ENCODE measurements at regions not wholly inside any gene's neighbourhood (a gene's known extent, or its start where the extent isn't known, plus 50 kb on each side); places are given as distances from the start of the nearest gene placed in this dataset.

- no peak for TF ChIP-seq CTCF (IDR thresholded peaks at IDR 0.05)
- TF ChIP-seq FOXP1 (CRISPR knock-in tag; IDR thresholded peaks at IDR 0.05; ENCODE audit: borderline replicate concordance) = no peak
Measured at GRCh38 chr1:56441601-56442000, 137.8 kb downstream of the PLPP3 start (continued).

- no peak for TF ChIP-seq FOXP1 (CRISPR knock-in tag; IDR thresholded peaks at IDR 0.05; ENCODE audit: borderline replicate concordance)
- no peak for TF ChIP-seq ZNF671 (CRISPR knock-in tag; IDR thresholded peaks at IDR 0.05)
- TF ChIP-seq ZNF138 (CRISPR knock-in tag; conservative IDR thresholded peaks at IDR 0.05) = no peak
- TF ChIP-seq USF1 (CRISPR knock-in tag; IDR thresholded peaks at IDR 0.05) = no peak
- no peak for TF ChIP-seq STAT6 (CRISPR knock-in tag; conservative IDR thresholded peaks at IDR 0.05; ENCODE audit: low read depth)
- no peak for TF ChIP-seq NFE2L1 (CRISPR knock-in tag; IDR thresholded peaks at IDR 0.05)
- TF ChIP-seq E2F4 (CRISPR knock-in tag; IDR thresholded peaks at IDR 0.05; ENCODE audit: borderline replicate concordance, low read depth) = no peak
- no peak for TF ChIP-seq ZNF396 (CRISPR knock-in tag; IDR thresholded peaks at IDR 0.05; ENCODE audit: borderline replicate concordance)
- no peak for TF ChIP-seq E2F5 (CRISPR knock-in tag; IDR thresholded peaks at IDR 0.05)
- ATAC-seq = no peak
- DNase-seq (ENCODE audit: low spot score) = no peak
- H3K27me3 Mint-ChIP-seq (ENCODE audit: low read depth) = peaks cover 26% of the 10 kb centered on the region
- no peaks in the 10 kb centered on the region for H3K36me3 Mint-ChIP-seq
- ChIA-PET CTCF (interaction anchor here (0.6 kb wide), 1 partner anchor 13 kb away, joined by 3 read pairs; no protein-coding TSS in a partner anchor), POLR2A (no interaction called here)
- no peak overlapping the region for H3K4me3 Mint-ChIP-seq
- H3K9me3 Mint-ChIP-seq = no peaks in the 10 kb centered on the region
- H3K4me1 Mint-ChIP-seq = peaks cover 57% of the 10 kb centered on the region
- no peak overlapping the region; the same call in 1 of the 2 replicates for H3K27ac Mint-ChIP-seq
Measured at GRCh38 chr1:56439610-56440264, 139.6 kb downstream of the PLPP3 start.

GRCh38 chr1:56438901-56439551 is 140.3 kb downstream of the PLPP3 start:
- H3K4me1 Mint-ChIP-seq = peaks cover 64% of the 10 kb centered on the region
- ATAC-seq (no peak), DNase-seq (ENCODE audit: low spot score) (no peak)
- ChIA-PET CTCF (interaction anchor here (0.6 kb wide), 1 partner anchor 14 kb away, joined by 3 read pairs; no protein-coding TSS in a partner anchor), POLR2A (no interaction called here)
- peaks cover 33% of the 10 kb centered on the region for H3K27me3 Mint-ChIP-seq (ENCODE audit: low read depth)
- no peak overlapping the region; the same call in 1 of the 2 replicates for H3K27ac Mint-ChIP-seq
- no peak overlapping the region for H3K4me3 Mint-ChIP-seq
- no peaks in the 10 kb centered on the region for H3K36me3 Mint-ChIP-seq
- H3K9me3 Mint-ChIP-seq = no peaks in the 10 kb centered on the region
- TF ChIP-seq NR1H2 (CRISPR knock-in tag; IDR thresholded peaks at IDR 0.05) (no peak), MYBL2 (CRISPR knock-in tag; IDR thresholded peaks at IDR 0.05) (no peak), AR (CRISPR knock-in tag; IDR thresholded peaks at IDR 0.05) (no peak), ELF4 (CRISPR knock-in tag; IDR thresholded peaks at IDR 0.05; ENCODE audit: low read depth) (no peak), ZNF416 (CRISPR knock-in tag; IDR thresholded peaks at IDR 0.05) (no peak), OVOL2 (CRISPR knock-in tag; IDR thresholded peaks at IDR 0.05; ENCODE audit: borderline replicate concordance) (no peak), ATF3 (CRISPR knock-in tag; conservative IDR thresholded peaks at IDR 0.05) (no peak), E2F5 (CRISPR knock-in tag; IDR thresholded peaks at IDR 0.05) (no peak), ZNF423 (CRISPR knock-in tag; IDR thresholded peaks at IDR 0.05) (no peak), SOX15 (CRISPR knock-in tag; IDR thresholded peaks at IDR 0.05) (no peak), JAZF1 (CRISPR knock-in tag; IDR thresholded peaks at IDR 0.05) (no peak)
